Neural cell (in vitro differentiated cells): ENCODE measurements at regions not wholly inside any gene's neighbourhood (a gene's known extent, or its start where the extent isn't known, plus 50 kb on each side); places are given as distances from the start of the nearest gene placed in this dataset.

ENCODE experiments used
- H2AFZ ChIP-seq: fragments of 200-600, 300-800 bp; sonication (generic), shearing (Covaris generic); 2 replicates; pipeline ENCODE4 v1.6.0; 2014; ENCODE audit warnings: low read depth, mild to moderate bottlenecking, antibody characterized with exemption, low read length, moderate library complexity
- H3F3A ChIP-seq: fragments of 200-600 bp; shearing (Covaris generic); 2 replicates; pipeline ENCODE4 v1.6.1; 2016; ENCODE audit warnings: mild to moderate bottlenecking, moderate library complexity, mixed read lengths, antibody characterized with exemption, low read length; ENCODE audit not compliant: insufficient read depth, poor library complexity, severe bottlenecking
- H3K27ac ChIP-seq: fragments of 200-600, 300-800 bp; sonication (generic), shearing (Covaris generic); 2 replicates; pipeline ENCODE4 v1.5.1; 2014; ENCODE audit warnings: mild to moderate bottlenecking, low read length, moderate library complexity
- H3K27me3 ChIP-seq: fragments of 300-800, 200-600 bp; sonication (generic), shearing (Covaris generic); 2 replicates; pipeline ENCODE4 v1.6.0; 2014; ENCODE audit warnings: mild to moderate bottlenecking, low read depth, low read length, moderate library complexity; ENCODE audit not compliant: insufficient read depth
- H3K36me3 ChIP-seq: fragments of 300-800, 200-600 bp; sonication (generic), shearing (Covaris generic); 2 replicates; pipeline ENCODE4 v1.5.1; 2014; ENCODE audit warnings: mild to moderate bottlenecking, antibody characterized with exemption, low read length, moderate library complexity; ENCODE audit not compliant: insufficient read depth
- H3K4me2 ChIP-seq: fragments of 300-800, 200-600 bp; sonication (generic), shearing (Covaris generic); 2 replicates; pipeline ENCODE4 v1.6.0; 2014; ENCODE audit warnings: mild to moderate bottlenecking, low read length
- H3K4me3 ChIP-seq: fragments of 300-800, 200-600 bp; sonication (generic), shearing (Covaris generic); 2 replicates; pipeline ENCODE4 v1.5.1; 2014; ENCODE audit warnings: mild to moderate bottlenecking, low read length, moderate library complexity
- H3K79me2 ChIP-seq: fragments of 200-600 bp; shearing (Covaris generic); replicated peaks from 2 replicates; pipeline ENCODE4 v1.6.0; 2014; ENCODE audit warnings: mild to moderate bottlenecking, low read length, moderate library complexity; ENCODE audit not compliant: insufficient read depth
- H3K9ac ChIP-seq: fragments of 300-800, 200-600 bp; sonication (generic), shearing (Covaris generic); 2 replicates; pipeline ENCODE4 v1.6.1; 2016; ENCODE audit warnings: mild to moderate bottlenecking, low read length, mixed read lengths
- H3K9me2 ChIP-seq: fragments of 200-600 bp; shearing (Covaris generic); 2 replicates; pipeline ENCODE4 v1.6.1; 2016; ENCODE audit warnings: mild to moderate bottlenecking, low read length, mixed read lengths; ENCODE audit not compliant: insufficient read depth
- H3K9me3 ChIP-seq: fragments of 200-600, 300-800 bp; sonication (generic), shearing (Covaris generic); 2 replicates; pipeline ENCODE4 v1.6.1; 2016; ENCODE audit warnings: mild to moderate bottlenecking, mixed run types, low read length, moderate library complexity, mixed read lengths
- H4K20me1 ChIP-seq: fragments of 200-600 bp; shearing (Covaris generic); 2 replicates; pipeline ENCODE4 v1.6.1; 2016; ENCODE audit warnings: mild to moderate bottlenecking, mixed run types; ENCODE audit not compliant: insufficient read depth
- EP300 ChIP-seq: fragments of 450-650 bp; conservative IDR thresholded peaks from 2 replicates; pipeline ENCODE4 v1.6.1; 2014; ENCODE audit warnings: antibody characterized with exemption, mild to moderate bottlenecking, moderate library complexity; ENCODE audit not compliant: poor library complexity, severe bottlenecking
- EZH2 ChIP-seq: fragments of 200-600, 300-800 bp; shearing (Covaris generic), sonication (generic); IDR thresholded peaks from 2 replicates; pipeline ENCODE4 v1.6.1; 2014; ENCODE audit warnings: antibody characterized with exemption, low read length, borderline replicate concordance, mild to moderate bottlenecking; ENCODE audit not compliant: insufficient read depth, poor library complexity, severe bottlenecking
- MXI1 ChIP-seq: fragments of 450-650 bp; conservative IDR thresholded peaks from 2 replicates; pipeline ENCODE4 v1.6.1; 2014; ENCODE audit warnings: antibody characterized with exemption, mild to moderate bottlenecking; ENCODE audit not compliant: poor library complexity, severe bottlenecking
- POLR2AphosphoS5 ChIP-seq: IDR thresholded peaks from 2 replicates; pipeline ENCODE4 v1.6.1; 2012
- RAD21 ChIP-seq: fragments of 450-650 bp; conservative IDR thresholded peaks from 2 replicates; pipeline ENCODE4 v1.6.1; 2014; ENCODE audit warnings: antibody characterized with exemption, mild to moderate bottlenecking, moderate library complexity
- SMC3 ChIP-seq: fragments of 450-650 bp; conservative IDR thresholded peaks from 2 replicates; pipeline ENCODE4 v1.6.1; 2014; ENCODE audit warnings: antibody characterized with exemption, mild to moderate bottlenecking, moderate library complexity; ENCODE audit not compliant: poor library complexity
- TAF1 ChIP-seq: IDR thresholded peaks from 2 replicates; pipeline ENCODE4 v1.6.1; 2012; ENCODE audit warnings: low read depth
- TF ChIP-seq, protein P1 (sequence below): fragments of 450-650 bp; IDR thresholded peaks from 2 replicates; pipeline ENCODE4 v1.5.1; 2014; ENCODE audit warnings: antibody characterized with exemption, mild to moderate bottlenecking, moderate library complexity; ENCODE audit not compliant: poor library complexity, severe bottlenecking
- TF ChIP-seq, protein P2 (sequence below): IDR thresholded peaks from 2 replicates; pipeline ENCODE4 v1.6.1; 2012; ENCODE audit warnings: borderline replicate concordance

DNA sequence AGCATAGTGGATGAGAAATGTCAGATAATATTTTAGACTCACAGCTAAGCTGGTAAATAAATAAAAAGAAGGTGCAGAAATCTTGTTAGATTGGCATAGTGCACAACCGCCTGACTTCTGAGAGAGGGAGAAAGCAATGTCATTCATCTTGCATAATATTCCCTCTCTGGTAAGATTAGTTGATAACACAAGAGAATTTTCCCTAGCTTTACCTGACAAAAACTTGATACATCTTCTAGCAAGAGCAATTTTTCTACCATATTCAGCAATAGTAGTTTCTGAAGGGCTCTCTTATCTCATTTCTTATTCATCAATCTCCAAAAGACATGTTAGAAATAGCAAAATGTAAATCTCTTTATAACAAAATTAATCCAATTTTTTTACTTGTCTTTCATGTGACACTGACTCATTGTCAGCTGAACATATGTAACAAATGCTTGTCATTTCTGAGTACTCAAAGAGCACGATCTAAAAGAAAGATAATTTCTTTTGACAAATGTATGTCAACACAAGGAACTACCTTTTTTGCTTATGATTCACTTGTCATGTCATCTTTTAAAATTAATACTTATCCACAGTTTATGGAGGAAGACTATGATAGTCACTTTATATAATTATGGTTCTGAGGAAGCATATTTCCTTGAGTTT, 240.0 kb downstream of the ARAP2 start:
- H3K9me2 ChIP-seq, result no peaks in the 10 kb centered on the region
- H3F3A ChIP-seq, result no peaks in the 10 kb centered on the region
- peak; percentile 99 for TF ChIP-seq EP300
- TF ChIP-seq MXI1, result no peak
- TF ChIP-seq SMC3, result no peak
- peak; percentile 92 for TF ChIP-seq POLR2AphosphoS5
- TF ChIP-seq EZH2, result no peak
- TF ChIP-seq RAD21, result no peak
- TF ChIP-seq, protein P1, sequence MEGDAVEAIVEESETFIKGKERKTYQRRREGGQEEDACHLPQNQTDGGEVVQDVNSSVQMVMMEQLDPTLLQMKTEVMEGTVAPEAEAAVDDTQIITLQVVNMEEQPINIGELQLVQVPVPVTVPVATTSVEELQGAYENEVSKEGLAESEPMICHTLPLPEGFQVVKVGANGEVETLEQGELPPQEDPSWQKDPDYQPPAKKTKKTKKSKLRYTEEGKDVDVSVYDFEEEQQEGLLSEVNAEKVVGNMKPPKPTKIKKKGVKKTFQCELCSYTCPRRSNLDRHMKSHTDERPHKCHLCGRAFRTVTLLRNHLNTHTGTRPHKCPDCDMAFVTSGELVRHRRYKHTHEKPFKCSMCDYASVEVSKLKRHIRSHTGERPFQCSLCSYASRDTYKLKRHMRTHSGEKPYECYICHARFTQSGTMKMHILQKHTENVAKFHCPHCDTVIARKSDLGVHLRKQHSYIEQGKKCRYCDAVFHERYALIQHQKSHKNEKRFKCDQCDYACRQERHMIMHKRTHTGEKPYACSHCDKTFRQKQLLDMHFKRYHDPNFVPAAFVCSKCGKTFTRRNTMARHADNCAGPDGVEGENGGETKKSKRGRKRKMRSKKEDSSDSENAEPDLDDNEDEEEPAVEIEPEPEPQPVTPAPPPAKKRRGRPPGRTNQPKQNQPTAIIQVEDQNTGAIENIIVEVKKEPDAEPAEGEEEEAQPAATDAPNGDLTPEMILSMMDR, result no peak
- no peak for TF ChIP-seq TAF1
- TF ChIP-seq, protein P2, sequence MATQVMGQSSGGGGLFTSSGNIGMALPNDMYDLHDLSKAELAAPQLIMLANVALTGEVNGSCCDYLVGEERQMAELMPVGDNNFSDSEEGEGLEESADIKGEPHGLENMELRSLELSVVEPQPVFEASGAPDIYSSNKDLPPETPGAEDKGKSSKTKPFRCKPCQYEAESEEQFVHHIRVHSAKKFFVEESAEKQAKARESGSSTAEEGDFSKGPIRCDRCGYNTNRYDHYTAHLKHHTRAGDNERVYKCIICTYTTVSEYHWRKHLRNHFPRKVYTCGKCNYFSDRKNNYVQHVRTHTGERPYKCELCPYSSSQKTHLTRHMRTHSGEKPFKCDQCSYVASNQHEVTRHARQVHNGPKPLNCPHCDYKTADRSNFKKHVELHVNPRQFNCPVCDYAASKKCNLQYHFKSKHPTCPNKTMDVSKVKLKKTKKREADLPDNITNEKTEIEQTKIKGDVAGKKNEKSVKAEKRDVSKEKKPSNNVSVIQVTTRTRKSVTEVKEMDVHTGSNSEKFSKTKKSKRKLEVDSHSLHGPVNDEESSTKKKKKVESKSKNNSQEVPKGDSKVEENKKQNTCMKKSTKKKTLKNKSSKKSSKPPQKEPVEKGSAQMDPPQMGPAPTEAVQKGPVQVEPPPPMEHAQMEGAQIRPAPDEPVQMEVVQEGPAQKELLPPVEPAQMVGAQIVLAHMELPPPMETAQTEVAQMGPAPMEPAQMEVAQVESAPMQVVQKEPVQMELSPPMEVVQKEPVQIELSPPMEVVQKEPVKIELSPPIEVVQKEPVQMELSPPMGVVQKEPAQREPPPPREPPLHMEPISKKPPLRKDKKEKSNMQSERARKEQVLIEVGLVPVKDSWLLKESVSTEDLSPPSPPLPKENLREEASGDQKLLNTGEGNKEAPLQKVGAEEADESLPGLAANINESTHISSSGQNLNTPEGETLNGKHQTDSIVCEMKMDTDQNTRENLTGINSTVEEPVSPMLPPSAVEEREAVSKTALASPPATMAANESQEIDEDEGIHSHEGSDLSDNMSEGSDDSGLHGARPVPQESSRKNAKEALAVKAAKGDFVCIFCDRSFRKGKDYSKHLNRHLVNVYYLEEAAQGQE, result peak; percentile 56
- no peaks in the 10 kb centered on the region for H4K20me1 ChIP-seq
- H3K27ac ChIP-seq, result no peak overlapping the region
- no peak overlapping the region for H3K4me3 ChIP-seq
- no peak overlapping the region for H3K4me2 ChIP-seq
- H3K9ac ChIP-seq, result no peak overlapping the region
- no peaks in the 10 kb centered on the region for H3K36me3 ChIP-seq
- H3K9me3 ChIP-seq, result no peaks in the 10 kb centered on the region
- H3K27me3 ChIP-seq, result peaks cover 10% of the 10 kb centered on the region
- no peak overlapping the region for H2AFZ ChIP-seq
- no peaks in the 10 kb centered on the region for H3K79me2 ChIP-seq

DNA sequence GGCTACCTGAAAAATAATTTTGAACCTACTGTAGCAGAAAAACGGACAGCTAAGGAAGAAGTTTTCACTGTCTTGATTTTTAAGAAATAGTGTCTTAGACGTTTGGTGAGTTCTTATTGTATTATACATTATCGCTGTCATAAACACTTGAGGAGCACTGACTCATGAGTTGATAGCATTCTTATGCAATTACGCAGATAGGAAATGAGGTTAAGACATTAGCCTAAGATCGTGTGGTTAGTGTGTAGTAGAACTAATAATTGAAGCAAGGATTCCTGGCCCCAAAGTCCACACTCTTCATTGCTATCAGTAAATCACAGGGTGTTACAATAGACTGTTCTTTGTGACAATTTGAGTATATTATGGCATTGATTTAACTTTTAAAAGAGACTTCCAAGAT, 238.1 kb downstream of the ARAP2 start:
- Histone ChIP-seq H3K9ac (no peak overlapping the region), H3K4me2 (no peak overlapping the region), H3K9me3 (no peaks in the 10 kb centered on the region), H3K79me2 (no peaks in the 10 kb centered on the region), H3F3A (no peaks in the 10 kb centered on the region), H3K27me3 (peaks cover 10% of the 10 kb centered on the region), H3K9me2 (no peaks in the 10 kb centered on the region), H4K20me1 (no peaks in the 10 kb centered on the region), H3K4me3 (no peak overlapping the region), H3K36me3 (no peaks in the 10 kb centered on the region), H3K27ac (no peak overlapping the region), H2AFZ (no peak overlapping the region)
- TF ChIP-seq POLR2AphosphoS5 (no peak), RAD21 (no peak), EP300 (no peak), TAF1 (no peak), SMC3 (no peak), EZH2 (no peak), MXI1 (no peak)
- TF ChIP-seq, protein P1, result no peak
- TF ChIP-seq, protein P2, result no peak
